Heart left ventricle (tissue), 13 donors: ENCODE measurements at regions not wholly inside any gene's neighbourhood (a gene's known extent, or its start where the extent isn't known, plus 50 kb on each side); places are given as distances from the start of the nearest gene placed in this dataset.

ENCODE experiments used
- POLR2A ChIP-seq, 2 donors: fragments of 450-650 bp; IDR thresholded peaks; one replicate each; pipeline ENCODE4 v1.6.1; 2017; ENCODE audit warnings: antibody characterized with exemption in 2 of 2, mild to moderate bottlenecking in 2 of 2, moderate library complexity in 2 of 2
- TF ChIP-seq, protein P1 (sequence below), 12 donors: fragments of 200-600 bp; sonication (generic) in 4 of 12; IDR thresholded peaks; one replicate each; pipeline versions ENCODE4 v1.5.0 to v1.8.0; 2018 to 2022; ENCODE audit warnings: antibody characterized with exemption in 12 of 12, mild to moderate bottlenecking in 5 of 12
- donor health status: ischemic (EF 13 %, LVEDD 7.1; RV severe dilation, severe dysfunction).
- donor health status: DM: no; HTN: yes; CAD: no.
- donor health status: DM: no; HTN: no; CAD: no.
- donor health status: ischemic (EF 25% LVEDD 6.9; RV normal size, moderate dysfunction).
- donor health status: ischemic (EF 25% LVEDD 5.7; RV mildly dilated, moderate dysfunction).
- donor health status: ischemic (EF 35%, LVEDD 5.7; RV mildly dilated, moderate dysfunction).
- donor health status: nonischemic (EF 11% LVEDD 7.7; RV severe dilation, severe dysfunction).
- donor health status: DM: yes; HTN: yes; CAD: no.
- donor health status: PGD.
- donor health status: ischemic (EF 29% LVEDD 5.4; RV normal size, mild dysfunction).
- donor health status: nonischemic (EF 23%, LVEDD 6.1; RV moderate dilation, normal function).

DNA sequence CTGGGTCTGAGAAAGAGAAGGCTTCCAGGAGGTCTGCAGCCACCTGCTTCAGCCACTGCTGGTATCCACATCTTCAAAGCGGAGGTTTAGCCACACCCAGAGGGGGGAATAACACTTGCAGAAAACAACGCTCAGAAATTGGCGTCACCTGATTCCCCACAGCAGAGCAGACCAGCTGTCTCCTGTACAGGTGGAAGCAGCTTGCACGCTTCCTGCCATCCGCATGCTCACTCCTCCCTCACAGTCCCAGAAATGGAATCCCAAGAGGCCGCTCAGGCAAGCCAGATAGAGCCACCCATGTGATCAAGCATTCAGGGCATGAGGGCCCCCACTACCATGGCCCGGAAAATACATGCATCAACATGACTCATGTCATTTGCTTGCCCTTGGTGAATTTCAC is 112.2 kb upstream of the DIO3 start:
- no peak for TF ChIP-seq POLR2A (IDR thresholded peaks at IDR 0.05)
- TF ChIP-seq, protein P1, sequence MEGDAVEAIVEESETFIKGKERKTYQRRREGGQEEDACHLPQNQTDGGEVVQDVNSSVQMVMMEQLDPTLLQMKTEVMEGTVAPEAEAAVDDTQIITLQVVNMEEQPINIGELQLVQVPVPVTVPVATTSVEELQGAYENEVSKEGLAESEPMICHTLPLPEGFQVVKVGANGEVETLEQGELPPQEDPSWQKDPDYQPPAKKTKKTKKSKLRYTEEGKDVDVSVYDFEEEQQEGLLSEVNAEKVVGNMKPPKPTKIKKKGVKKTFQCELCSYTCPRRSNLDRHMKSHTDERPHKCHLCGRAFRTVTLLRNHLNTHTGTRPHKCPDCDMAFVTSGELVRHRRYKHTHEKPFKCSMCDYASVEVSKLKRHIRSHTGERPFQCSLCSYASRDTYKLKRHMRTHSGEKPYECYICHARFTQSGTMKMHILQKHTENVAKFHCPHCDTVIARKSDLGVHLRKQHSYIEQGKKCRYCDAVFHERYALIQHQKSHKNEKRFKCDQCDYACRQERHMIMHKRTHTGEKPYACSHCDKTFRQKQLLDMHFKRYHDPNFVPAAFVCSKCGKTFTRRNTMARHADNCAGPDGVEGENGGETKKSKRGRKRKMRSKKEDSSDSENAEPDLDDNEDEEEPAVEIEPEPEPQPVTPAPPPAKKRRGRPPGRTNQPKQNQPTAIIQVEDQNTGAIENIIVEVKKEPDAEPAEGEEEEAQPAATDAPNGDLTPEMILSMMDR (IDR thresholded peaks at IDR 0.05), result no peak
